ENCODE measurements at regions not wholly inside any gene's neighbourhood (a gene's known extent, or its start where the extent isn't known, plus 50 kb on each side); places are given as distances from the start of the nearest gene placed in this dataset.
"Not testable (repeated sequence)": the region's sequence is repeated elsewhere in the genome, so short reads cannot be mapped to it uniquely, and the experiment has no call there.

DNA sequence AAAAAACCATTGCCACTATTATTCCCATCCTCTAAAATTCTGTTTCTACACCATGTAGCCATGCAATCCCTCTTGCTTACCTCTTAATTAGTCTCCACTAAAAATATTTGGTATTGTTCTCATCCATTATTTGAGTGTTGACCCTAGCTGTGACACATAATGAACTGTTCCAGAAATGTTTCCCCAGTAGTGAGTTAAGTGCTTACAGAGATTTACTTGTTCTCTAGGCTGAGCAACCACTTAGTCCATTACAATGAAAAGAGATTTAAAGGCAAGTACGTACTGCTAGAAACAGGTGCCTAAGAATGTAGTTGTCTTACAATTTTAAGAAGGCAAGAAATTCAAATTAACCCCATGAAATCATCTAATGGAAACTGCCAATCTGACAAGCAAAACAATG is 112.7 kb upstream of the PTPN13 start:
- DNase-seq (ENCODE audit: low read depth) = no peak

DNA sequence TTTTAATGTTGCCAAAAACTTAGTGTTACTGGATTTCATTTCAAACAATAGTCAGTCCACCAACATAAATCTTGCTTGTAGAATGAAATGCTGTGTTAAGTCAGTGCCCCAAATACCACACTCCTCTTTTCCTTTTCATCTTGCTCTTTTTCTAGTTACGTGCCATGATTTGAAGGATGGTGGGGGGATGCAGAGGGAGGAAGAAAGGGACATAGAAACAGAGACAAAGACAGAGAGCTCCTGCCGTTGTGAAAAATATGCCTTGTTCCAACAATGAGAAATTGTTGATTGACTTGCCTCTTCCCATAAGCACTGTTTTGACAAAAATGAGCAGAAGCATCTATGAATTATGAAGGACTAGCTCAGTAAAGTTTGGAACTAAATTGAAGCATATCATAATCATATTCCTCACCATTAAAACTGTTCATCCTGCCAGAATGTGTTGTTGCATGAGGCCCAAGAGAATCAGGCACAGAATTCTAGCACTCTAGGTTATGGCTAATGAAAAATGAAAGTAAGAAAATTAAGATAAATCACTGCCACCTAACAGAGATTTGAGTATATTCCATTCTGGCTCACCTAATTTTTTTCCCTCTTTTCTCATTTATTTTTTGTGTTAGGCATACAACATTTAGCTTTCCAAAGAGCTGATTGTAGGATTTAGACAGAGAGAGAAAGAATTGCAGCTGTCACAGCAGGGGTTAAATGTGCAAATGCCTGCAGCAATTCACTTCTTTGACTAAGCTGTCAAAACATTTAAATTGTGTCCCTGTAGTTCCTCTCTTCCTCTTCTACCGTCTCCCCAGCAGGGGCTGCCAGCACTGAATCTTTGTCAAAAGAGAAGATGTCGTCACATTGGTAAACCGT is 111.6 kb upstream of the PTPN13 start:
- DNase-seq (ENCODE audit: low read depth) = no peak

DNA sequence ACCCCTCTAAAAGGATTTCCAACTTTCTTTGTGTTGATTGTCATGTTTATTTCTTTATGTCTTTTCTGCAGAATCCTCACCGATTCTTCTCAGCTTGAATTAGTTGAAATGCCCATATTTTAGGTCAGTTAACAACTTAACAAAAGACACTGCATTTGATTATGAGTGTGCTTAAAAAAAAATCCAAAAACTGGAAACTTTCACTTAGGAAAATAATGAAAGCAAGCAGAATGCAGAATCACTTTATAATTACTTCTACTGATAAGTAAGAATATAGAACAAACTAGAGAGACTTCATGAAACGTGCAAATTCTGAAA is 111.0 kb upstream of the PTPN13 start:
- no peak for DNase-seq (ENCODE audit: low read depth)

DNA sequence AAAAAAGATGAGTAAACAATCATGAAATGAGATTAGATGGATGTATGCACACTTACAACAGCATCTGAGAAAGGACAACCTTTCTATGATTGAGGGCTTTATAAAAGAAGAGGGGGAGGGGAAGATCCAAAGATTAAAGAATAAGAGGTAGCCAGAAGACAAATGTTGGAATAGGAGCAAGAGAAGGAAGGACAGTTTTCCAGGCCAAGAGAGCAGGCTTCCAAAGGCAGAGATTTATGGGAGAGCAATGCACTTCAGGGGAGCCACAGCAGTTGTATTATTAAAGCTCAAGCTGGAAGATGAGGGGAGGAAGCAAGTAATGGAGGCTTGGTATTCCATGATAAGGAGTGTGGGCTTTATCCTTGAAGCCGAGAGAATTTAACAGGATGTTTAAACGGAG is 110.3 kb upstream of the PTPN13 start:
- DNase-seq (ENCODE audit: low read depth) = no peak

DNA sequence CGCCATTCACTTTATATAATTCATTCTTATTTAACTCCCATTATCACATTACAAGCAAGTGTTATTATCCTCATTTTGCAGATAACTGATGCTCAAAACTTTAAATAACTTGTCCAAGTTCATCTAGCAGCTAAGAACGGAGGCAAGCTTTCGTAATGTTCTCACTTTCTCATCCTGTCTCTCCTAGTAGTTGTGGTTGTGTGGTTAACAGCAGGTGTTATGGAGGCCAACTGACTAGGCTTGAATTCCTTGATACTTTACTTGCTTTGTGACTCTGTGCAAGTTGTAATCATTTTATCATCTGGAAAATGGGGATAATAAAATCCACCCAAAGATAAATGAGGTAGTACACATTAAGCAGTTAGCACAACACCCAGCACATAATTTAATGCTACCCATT is 109.9 kb upstream of the PTPN13 start:
- no peak for DNase-seq (ENCODE audit: low read depth)

DNA sequence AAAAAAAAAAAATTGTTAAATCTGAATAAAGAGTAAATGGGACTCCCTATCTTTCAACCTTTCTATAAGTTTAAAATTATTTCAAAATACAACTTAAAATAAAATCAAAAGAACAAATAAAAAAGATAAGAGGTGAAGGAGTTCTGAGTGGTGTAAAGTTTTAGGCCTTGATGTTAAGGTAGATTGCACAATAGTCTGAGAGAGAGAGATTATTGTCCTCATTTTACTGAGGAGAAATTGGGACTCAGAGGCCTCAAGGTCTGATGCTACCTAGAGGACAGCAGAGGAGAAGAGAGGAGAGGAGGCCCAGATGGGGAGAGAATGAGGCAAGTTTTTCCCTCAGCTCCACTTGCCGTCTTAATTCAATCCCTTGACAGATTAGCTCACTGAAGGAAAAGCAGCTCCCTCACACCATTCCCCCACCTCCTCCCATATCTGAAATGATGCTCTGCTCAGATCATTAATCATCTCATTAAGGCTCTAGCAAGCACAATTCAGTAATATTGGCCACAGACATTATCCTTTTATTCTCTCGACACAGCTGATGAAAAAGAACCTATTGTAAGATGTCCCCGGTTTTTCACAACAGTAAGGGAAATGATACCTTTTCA is 106.3 kb upstream of the PTPN13 start:
- DNase-seq (ENCODE audit: low read depth) = no peak

DNA sequence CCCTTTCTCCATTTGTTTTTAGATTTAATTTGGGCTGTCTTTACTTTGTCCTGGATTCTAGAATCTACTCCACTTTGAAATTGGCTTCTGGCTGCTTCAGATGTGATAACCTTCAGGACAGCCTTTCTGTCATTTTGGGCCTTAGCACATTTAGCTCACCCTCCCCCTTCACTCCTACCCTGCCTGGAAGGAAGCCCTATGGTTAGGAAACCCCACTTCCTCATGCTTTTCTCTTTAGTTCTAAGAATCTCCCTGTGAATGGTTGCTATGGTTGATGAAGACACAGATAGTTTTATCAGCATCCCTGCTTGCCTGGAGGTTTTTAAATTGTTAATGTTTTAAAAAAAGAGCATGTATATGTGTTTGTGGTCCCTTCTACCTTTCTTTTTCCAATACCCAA is 100.7 kb upstream of the PTPN13 start:
- DNase-seq (ENCODE audit: low read depth) = peak; percentile 21

DNA sequence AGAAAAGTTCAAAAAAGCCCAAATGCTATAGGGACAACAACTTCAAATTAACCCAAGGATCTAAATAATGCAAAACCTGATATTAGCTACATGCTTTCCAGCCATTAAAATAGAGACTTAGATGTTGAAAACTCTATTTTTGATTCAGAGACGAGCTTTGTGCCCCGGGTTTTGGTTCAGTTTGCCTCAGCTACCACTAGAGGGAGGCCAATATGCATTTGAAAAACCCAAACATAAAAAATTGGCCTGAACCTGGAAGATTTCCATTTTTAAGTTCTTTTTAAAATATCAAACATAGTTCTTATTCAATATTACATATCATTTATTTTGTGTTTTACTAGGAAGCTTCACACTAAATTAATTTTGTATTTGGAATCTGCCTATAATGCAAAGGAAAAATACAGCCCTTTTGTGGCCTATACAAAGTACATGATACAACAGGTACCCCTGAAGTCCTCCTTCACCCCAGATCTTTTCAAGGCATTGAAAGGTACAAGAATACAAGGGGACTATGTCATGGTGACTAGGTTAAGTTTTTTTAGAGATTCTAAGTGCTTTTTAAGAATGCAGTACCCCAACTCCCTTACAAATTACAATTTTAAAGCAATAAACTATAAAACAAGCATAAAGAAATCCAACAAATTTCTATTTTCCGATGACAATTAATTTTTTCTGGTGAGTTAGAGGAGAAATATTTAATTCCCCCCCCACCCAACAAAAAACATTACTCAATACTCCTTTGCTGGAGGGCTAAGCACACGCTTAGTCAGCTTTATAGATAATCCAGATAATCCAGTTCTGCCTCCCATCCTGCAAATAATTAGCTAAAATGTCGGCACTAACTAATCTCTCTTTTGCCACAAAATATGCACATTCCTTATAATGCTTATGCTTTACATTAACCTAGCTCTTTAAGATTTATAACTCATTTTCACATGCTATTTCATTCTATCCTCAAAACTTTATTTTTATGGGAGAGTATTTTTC is 97.7 kb upstream of the PTPN13 start:
- DNase-seq (ENCODE audit: low read depth) = no peak

DNA sequence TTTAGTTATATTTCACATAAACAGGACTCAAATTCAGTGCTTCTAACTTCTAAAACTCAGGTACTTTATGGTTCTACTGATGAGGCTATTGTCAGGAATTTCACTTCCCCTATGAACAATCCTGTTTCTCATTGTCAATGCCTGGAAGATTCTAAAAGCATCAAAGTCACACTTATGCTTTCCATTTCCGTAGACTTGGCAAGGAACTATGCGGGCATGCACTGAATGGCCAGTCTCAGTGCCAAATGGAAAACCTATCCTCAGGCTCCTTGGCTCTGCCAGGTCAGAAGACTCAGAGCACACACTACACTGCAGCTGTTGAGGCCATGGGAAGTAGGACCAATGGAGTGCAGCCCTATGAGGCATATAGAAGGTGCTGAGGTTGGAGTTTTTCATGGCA is 97.0 kb upstream of the PTPN13 start:
- DNase-seq (ENCODE audit: low read depth) = no peak

DNA sequence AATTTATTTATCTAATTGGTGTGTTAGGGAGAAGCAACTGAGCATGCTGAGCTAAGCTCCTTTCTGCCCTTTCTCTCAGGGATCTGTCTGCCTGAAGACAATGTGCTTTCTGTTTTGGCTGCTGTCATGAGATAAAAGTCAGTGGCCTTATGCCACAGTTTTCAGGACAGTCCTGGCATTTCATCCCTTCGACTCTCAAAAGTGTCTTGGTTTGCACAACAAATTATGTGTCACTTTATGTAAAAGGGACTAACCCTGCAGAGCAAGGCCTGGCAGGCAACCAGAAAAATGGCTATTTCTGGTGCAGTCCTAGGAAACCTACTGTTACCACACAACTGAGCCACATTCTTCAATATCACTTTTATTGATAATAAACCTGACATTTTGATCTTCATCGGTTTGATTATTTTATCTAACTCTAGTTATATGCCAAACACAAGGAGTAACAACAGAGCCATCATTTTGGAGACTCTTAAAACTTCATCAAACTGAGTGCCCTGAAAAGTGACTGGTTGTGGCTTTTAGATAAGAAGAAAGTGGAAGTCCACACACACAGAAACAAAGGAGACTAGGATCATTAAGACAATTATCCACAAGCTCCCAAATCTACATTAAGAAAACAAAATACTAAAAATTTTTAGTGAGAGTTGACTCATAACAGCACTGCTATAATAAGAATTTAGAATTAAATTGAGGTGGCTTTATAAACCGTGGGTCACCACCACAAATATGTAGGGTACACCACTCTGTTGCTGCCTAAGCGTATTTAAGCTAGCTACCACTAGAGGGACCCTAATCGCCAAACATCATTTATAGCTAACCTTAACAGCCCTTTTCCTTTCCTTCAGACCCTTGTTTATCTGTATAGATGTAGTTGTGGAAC is 95.9 kb upstream of the PTPN13 start:
- DNase-seq (ENCODE audit: low read depth) = peak; percentile 41

DNA sequence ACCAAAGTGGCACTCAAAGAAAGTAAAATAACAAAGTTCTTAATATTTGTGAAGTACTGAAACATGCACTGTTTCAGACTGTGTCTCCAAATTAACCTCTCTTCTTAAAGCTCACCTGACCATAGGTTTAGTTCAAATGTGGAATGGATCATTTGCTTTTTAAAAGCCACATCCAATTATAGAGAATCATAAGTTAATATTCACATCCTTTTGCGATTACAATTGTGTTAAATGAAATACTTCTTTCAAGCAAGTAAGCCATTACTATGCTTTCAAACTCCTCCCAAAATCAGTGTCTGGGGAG is 95.3 kb upstream of the PTPN13 start:
- DNase-seq (ENCODE audit: low read depth) = no peak

DNA sequence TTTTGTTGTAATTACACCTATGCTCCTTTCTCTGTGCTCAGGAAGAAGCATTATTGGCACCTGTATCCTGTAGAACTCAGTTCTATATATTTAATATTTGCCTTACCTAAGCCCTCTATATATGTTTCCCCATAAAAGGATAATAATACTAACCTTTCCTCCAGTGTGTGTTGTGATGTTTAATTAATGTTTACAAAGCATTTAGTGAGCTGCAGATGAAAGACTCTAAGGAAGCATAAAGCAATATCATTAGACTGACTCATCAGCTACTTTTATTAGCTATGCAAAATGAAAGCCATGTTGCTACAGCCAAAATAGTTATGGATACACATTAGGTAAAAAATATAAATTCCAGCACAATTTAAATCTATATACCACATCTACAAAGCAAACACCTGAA is 93.6 kb upstream of the PTPN13 start:
- no peak for DNase-seq (ENCODE audit: low read depth)

DNA sequence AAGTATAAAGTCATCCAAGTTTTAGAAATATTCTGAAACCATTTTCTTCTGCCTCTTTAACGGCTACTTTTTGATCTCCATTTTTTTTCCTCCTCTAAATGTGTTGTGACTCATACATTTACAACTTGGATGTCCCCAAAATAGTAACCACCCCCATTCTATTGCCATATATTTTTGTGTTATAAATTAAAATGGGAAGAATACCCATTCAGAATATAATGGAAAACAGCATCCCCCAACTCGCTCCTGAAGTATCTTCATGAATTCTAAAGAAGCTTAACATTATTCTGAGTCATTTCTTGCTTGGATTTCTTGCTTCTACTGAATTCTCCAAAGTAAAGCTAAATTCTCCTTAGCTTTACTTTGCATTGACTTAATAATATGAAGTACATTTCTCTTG is 92.0 kb upstream of the PTPN13 start:
- DNase-seq (ENCODE audit: low read depth) = no peak

DNA sequence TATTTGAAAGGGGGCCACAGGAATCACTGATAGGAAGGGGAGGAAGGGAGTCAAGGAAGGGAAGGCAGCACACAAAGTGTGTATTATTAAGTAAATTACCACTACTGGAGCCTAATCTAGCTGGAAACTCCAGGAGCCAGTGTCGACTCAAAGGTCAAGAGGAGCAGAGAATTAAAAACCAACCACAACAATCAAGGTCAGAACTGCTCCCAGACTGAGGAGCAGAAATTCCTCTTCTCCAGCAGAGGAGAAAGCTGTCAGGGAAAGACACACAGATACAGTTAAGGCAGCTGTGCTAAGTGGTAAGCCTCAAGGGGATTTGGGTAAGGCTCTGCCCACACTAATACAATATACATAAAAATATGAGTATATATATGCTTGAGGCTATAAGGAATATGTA is 87.5 kb upstream of the PTPN13 start:
- DNase-seq (ENCODE audit: low read depth) = no peak

DNA sequence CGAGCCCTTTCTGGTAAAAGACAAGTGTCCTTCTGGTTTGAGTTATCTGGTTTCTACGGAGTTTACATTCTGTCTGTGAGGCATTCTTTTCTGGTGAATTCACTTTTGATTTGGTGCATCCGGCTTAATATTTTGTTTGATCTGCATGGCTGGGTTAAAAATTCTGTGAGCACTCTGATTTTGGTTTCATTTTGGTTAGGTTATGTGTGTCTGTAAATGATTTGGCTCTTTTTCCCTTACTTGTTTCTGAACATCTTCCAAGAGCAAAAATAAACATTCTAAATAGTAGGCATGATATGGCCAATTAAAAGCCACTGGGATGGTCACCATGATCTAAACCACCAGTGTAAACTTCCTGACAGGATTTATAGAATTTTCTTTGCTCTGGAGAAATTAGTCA is 85.7 kb upstream of the PTPN13 start:
- no peak for DNase-seq (ENCODE audit: low read depth)

DNA sequence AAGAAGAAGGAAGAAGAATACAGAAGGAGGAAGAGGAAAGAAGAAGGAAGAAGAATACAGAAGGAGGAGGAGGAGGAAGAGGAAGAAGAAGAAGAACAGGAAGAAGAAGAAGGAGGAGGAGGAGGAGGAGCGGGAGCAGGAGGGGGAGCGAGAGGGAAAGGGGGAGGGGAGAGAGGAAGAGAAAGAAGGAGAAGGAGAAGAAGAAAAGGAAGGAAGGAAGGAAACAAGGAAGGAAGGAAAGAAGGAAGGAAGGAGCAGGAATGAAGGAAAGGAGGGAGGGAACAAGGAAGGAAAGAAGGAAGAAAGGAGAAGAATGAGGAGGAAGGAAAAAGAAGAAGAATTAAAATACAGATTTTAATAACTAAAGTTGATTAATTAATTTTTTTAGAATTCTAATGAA is 82.5 kb upstream of the PTPN13 start:
- no peak for DNase-seq (ENCODE audit: low read depth)

DNA sequence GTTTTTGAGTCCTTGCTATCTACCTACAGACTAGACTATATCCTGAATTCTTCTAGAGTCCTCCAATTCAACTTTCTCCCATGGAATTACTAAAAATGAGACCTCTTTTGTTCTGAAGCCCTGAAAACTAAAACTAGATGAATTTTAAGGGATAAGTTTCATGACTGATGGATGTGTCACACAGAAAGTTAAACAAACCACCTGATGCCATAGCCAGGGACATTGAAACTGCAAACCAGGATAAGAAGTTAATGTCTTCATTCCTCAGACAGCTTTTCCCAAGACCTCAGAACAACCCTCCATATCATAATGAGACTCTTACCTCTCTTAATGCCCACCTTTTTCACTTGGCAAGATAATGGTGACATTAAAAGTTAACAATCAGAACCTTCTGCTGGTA is 81.5 kb upstream of the PTPN13 start:
- no peak for DNase-seq (ENCODE audit: low read depth)

DNA sequence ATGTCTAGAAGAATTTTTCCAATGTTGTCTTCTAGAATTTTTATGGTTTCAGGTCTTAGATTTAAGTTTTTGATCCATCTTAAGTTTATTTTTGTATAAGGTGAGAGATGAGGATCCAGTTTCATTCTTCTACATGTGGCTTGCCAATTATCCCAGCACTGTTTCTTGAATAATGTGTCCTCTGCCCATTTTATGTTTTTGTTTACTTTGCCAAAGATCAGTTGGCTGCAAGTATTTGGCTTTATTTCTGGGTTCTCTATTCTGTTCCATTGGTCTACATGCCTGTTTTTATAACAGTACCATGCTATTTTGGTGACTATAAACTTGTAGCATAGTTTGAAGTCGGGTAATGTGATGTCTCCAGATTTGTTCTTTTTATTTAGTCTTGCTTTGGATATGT is 78.2 kb upstream of the PTPN13 start:
- DNase-seq (ENCODE audit: low read depth) = not testable (repeated sequence)

DNA sequence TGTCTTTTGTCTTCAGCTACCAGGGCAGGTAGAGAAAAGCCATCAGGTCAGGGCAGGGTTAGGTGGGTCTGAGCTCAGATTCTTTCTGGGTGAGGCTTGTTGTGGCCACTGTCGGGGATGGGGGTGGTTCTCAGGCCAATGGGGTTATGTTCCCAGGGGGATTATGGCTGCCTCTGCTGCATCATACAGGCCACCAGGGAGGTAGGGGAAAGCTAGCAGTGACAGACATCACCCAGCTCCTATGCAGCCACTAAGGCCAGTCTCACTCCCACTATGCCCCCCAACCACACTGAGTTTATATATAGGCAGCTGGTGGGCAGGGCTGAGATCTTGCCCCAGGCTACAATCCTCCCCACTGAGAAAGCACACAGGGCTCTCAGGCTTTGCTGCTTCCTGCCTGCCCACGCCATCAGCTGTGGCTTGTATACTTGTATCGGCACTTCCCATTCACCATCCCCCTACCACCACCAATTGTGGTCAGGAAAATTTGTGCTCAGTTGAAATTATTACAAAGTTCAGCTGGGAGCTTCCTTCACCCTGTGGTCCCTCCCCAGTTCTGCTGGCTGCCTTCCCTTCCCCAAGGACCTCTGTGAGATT is 72.6 kb upstream of the PTPN13 start:
- DNase-seq (ENCODE audit: low read depth) = peak; percentile 27

DNA sequence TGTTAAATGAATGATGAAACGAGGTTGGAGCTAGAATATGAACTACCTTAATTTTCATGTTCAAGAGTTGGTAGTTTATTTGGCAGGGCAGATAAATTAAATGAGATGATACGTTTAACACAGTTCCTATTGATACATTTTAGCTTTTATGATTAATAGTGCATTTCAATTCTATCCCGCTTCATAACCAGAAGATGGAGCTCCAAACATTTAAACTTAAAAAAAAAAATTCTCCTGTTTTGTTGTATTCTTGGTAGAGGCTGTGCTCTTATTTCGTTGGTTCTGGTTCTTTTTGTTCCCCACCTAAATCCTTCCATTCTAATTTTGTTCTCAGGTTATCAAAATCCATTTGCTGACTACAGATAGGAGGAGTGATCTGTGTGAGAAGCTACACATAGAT is 71.8 kb upstream of the PTPN13 start:
- DNase-seq (ENCODE audit: low read depth) = no peak

DNA sequence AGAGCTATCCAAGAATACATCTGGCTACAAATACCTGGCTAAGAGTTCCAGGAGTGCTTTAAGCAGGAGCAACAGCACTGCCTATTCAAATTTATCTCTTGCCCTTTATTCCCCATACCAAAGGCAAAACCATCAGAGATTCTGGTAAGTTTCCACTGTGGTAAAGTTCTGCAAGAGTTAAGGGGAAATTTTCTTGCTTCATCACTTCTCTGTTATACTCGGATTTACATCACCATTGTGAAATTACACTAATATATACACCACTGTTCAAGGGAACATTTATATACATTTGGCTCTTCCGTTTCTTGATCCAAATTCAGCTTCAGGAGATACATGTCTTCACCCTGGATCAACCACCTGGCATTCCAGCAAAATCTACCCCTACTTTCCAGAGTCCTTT is 70.8 kb upstream of the PTPN13 start:
- no peak for DNase-seq (ENCODE audit: low read depth)

DNA sequence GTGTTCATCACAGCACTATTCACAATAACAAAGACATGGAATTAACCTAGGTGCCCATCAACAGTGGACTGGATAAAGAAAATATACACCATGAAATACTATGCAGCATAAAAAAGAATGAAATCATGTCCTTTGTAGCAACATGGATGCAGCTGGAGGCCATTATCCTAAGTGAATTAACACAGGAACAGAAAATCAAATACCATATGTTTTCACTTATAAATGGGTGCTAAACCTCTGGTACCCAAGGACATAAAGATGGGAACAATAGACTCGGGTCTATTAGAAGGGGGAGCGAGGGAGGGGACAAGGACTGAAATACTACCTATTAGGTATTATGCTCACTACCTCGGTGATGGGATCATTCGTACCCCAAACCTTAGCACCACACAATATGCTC is 66.4 kb upstream of the PTPN13 start:
- not testable (repeated sequence) for DNase-seq (ENCODE audit: low read depth)

Measured in CMK (cell line).